ENCODE measurements at regions not wholly inside any gene's neighbourhood (a gene's known extent, or its start where the extent isn't known, plus 50 kb on each side); places are given as distances from the start of the nearest gene placed in this dataset.

DNA sequence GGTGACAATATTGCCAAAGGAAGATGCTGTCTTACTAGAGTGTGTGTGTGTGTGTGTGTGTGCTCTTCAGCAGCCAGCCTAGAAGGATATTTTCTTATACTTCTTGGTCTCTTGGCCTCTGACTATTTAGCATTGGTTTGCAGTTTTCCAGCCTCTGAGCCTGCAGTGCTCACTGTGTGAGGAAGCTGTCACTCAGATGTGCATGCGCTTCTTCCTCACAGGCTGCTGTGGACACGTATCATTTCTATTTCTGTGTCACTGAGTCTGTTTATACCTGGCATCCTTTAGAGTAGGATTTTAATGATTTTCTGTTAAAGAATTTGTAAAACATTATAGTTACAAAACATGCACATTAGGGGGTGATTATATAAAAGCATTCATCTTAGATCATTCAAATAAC is 83.3 kb downstream of the ALDH8A1 start:
- no peak for DNase-seq (ENCODE audit: extremely low read depth in 1 of 11, low read depth in 9 of 11, low spot score in 4 of 11)

DNA sequence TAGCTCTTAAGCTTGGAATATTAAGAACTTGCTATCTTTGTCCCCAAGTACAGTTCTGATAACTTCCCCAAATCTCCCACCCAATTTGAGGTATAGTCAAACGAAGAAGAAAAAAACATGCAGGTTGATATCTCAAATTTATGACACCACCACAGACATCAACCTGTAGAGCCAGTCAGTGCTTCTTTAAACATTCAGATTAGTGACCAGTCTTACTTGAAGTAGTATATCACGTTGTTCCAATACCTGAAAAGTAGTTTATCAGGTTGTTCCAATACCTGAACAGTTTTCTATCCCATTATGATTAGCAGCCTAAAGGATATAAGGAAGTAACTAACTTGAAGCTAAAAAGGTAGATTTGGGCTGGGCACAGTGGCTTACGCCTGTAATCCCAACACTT is 85.3 kb downstream of the ALDH8A1 start:
- no peak for DNase-seq (ENCODE audit: extremely low read depth in 1 of 11, low read depth in 9 of 11, low spot score in 4 of 11)

DNA sequence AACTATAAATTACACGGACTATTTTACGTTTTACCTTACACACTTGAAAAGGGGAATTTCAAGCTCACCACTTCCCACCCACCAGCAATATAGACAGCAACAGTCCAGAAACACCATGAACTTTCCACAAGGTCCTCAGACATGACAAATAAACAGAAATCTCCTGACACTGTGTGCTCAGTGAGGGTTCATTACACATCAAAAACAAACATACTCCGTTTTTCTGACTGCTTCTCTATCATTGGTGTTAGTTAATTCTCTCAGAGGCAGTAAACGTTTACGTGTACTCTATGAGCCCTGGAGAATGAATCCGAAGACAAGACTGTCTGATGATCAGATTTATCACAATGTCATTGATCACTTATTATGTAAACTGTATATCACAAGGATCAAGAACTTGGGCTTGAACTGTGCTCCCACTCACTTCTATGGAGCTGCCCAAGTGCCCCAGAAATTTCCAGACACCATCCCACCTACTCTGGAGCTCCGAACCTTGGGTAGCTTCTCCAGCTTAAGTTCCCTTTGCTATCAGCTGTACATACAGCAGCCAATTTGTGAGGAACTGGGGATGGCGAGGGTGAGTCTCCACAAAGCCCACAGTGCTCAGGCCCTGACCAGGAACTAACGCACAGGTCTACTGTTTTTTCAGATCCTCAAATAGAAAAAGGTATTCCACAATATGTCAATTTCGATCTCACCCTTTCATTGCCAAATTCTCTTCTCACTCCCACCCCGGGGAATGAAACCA is 86.0 kb downstream of the ALDH8A1 start:
- no peak for DNase-seq (ENCODE audit: extremely low read depth in 1 of 11, low read depth in 9 of 11, low spot score in 4 of 11)

DNA sequence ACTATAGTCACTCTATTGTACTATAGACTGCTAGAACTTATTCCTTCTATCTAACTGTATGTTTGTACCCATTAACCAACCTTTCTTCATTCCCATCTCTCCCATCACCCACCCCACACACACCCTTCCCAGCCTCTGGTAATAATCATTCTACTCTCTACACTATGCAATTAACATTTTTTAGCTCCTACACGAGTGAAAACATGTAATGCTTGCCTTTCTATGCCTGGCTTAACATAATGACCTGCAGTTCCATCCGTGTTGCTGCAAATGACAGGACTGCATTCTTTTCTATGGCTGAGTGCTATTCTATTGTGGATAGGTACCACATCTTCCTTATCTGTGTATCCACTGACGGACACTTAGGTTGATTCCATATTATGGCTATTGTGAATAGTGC is 95.5 kb downstream of the ALDH8A1 start:
- no peak for DNase-seq (ENCODE audit: extremely low read depth in 1 of 11, low read depth in 9 of 11, low spot score in 4 of 11)

- DNase-seq (ENCODE audit: extremely low read depth in 1 of 11, low read depth in 9 of 11, low spot score in 4 of 11) = no peak
Observed at GRCh38 chr6:134853111-134854055, 96.5 kb downstream of the ALDH8A1 start.

DNA sequence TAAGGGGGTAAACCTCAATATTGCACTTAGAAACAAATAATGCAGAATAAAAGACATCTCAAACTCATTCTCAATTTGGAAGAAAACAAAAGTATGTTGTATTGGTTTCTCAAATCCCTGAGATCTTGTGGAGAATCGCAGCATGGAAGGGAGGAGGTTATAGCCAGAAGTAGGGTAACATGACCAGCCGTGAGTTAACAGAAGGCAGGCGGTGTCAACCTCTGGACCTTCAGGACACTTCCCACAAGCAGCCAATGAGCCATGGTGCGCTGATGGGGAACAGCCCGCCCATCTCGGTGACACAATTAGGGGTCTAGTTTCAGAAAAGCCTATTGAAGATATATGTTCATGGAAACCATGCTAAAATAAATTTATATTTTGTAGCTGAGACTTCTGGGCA is 98.4 kb downstream of the ALDH8A1 start:
- no peak for DNase-seq (ENCODE audit: extremely low read depth in 1 of 11, low read depth in 9 of 11, low spot score in 4 of 11)

GRCh38 chr6:134850721-134851305 is 99.1 kb downstream of the ALDH8A1 start:
- no peak for DNase-seq (ENCODE audit: extremely low read depth in 1 of 11, low read depth in 9 of 11, low spot score in 4 of 11)

DNA sequence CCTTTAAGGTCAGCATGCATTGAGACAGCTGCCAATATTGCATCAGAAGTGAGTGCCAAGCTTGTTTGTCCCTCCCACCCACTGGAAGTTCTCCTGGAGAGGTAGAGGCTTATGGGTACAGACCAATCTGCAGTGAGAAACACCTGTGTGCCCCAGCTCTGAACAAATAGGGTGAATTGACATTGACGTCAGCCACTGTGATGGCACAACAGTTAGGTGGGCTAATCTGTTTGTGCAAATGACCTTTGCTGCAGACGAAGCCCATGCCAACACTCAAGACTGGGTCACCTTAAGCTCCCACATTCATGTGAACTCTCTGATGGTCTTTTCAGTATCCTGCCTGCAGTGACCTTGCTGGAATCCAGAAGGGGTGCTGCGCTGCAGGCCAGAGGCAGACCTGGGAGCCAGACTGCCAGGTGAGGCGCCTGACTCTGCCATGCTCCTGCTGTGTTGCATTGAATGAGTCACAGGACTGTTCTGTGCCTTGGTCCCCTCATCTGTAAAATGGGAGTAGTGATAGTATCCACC is 99.9 kb downstream of the ALDH8A1 start:
- DNase-seq (ENCODE audit: extremely low read depth in 1 of 11, low read depth in 9 of 11, low spot score in 4 of 11) = no peak

DNA sequence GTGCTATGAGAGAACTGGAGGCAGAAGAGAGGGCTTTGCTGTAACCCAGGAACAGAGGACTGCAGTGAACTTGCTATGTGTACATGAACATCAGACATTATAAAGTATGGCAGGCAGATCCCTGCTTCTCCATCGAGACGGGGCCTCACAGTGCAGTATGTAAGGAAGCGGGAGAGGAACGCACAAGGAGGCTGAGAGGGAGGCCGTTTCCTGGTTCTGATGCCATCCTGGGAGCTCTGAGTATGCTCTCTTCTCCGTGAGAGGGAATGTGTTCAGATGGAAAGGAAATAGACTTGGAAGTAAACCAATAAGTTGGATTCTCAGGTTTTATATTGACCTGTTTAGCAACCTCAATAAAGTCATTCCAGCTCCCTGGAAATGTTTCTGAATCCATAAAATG is 101.8 kb downstream of the ALDH8A1 start:
- DNase-seq (ENCODE audit: extremely low read depth in 1 of 11, low read depth in 9 of 11, low spot score in 4 of 11) = no peak

DNA sequence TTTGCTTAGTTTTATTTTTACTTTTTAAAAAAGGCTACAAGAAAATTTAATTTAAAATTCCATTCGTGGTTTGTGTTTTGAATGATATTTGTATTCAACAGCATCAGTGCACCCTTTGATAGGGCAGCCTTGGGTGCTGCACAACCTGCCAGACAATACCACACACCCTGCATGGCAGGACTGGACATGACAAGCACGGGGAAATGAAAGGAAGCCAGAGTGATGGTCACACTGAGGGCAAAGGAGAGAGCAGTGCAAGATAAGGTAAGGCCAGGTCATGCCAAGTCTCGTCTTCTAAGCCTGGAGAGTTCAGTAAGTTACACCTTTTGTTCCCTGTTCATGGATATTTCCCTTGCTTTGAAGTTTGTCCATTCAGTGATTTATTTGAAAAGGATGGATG is 103.0 kb downstream of the ALDH8A1 start:
- no peak for DNase-seq (ENCODE audit: extremely low read depth in 1 of 11, low read depth in 9 of 11, low spot score in 4 of 11)

DNA sequence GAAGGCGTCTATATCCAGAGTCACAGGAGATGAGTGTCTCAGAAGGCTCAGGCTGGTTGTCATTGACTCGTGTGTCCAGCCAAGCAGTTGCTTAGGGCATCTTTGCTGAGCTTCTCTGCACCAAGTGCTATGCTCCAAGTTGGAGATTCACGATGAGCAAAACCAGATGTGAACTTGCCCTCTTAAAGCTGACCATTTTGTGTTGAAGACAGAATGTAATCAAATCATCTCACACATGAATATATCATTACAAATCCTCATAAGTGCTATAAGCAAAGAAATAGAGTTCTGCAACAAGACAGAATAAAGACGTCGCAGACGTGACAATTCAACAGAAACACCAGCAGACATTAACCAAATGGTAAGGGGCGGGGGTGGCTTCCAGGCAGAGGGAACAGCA is 103.9 kb downstream of the ALDH8A1 start:
- DNase-seq (ENCODE audit: extremely low read depth in 1 of 11, low read depth in 9 of 11, low spot score in 4 of 11) = no peak

DNA sequence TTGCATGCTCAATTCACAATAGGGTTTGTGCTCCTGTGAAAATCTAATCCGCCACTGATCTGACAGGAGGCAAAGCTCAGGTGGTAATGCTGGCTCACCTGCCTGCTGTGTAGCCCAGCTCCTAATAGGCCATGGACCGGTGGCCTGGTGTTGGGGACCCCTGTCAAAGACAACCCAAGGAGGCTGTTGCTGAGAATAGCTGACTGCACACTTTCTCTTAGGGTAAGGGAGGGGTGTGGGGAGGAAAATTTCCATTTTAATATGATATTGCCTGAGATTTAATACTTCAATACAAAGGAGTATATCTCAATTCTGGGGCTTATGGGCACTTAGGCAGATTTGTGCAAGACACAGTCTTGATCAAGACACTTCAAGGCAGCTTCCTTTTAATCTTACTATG is 105.8 kb downstream of the ALDH8A1 start:
- DNase-seq (ENCODE audit: extremely low read depth in 1 of 11, low read depth in 9 of 11, low spot score in 4 of 11) = no peak

- DNase-seq (ENCODE audit: extremely low read depth in 1 of 11, low read depth in 9 of 11, low spot score in 4 of 11) = no peak
Observed at GRCh38 chr6:134840086-134840867, 109.6 kb downstream of the ALDH8A1 start.

GRCh38 chr6:134835993-134836392 is 113.9 kb downstream of the ALDH8A1 start:
- DNase-seq (ENCODE audit: extremely low read depth in 1 of 11, low read depth in 9 of 11, low spot score in 4 of 11) = no peak

DNA sequence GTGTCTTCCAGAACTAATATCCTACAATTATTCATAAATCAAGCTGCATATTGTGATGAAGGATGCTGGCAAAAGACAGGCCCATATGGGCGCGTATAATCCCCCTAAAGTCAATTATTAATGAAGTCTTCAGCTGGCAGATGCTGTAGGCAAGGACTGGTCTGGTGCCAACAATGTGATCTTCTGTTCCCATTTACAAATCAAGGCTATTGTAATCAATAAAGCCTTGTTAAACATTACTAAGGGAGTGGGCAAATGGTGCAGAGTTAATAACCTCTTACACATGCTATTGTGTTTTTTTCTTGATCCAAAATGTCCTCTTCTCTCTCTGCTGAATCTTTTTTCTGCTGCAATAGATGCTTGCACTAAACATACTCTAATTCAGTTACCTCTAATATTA is 119.0 kb downstream of the ALDH8A1 start:
- DNase-seq (ENCODE audit: extremely low read depth in 1 of 11, low read depth in 9 of 11, low spot score in 4 of 11) = no peak

GRCh38 chr6:134830194-134830593 is 119.7 kb downstream of the ALDH8A1 start:
- DNase-seq (ENCODE audit: extremely low read depth in 1 of 11, low read depth in 9 of 11, low spot score in 4 of 11) = no peak

DNA sequence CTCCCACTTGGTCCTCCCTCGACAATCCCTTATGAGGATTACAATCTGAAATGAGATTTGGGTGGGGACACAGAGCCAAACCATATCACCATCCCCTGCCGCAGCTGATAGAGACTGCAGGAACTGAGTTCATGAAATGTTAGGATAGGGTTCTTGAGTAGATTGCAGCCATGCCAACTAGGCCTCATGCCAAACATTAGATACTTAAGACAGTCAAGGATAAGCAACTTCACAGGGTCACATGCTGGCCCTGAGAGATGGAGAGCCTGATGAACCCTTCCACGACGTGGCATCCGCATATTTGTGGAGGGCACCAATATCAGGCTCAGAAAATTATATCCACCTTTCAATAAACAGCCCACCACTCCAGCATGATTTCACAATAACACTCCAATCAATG is 121.3 kb downstream of the ALDH8A1 start:
- DNase-seq (ENCODE audit: extremely low read depth in 1 of 11, low read depth in 9 of 11, low spot score in 4 of 11) = no peak

- no peak for DNase-seq (ENCODE audit: extremely low read depth in 1 of 11, low read depth in 9 of 11, low spot score in 4 of 11)
Observed at GRCh38 chr6:134826889-134827737, 122.8 kb downstream of the ALDH8A1 start.

Measured in renal cortex interstitium (tissue), 11 donors.